IMR-90 (cell line): ENCODE measurements at regions not wholly inside any gene's neighbourhood (a gene's known extent, or its start where the extent isn't known, plus 50 kb on each side); places are given as distances from the start of the nearest gene placed in this dataset.

Experiments used
- ATAC-seq: fragments of 200-7000 bp; cut with Tn5 transposase; 2 replicates; pipeline ENCODE4 v1.9.1; 2020; ENCODE audit warnings: low read depth, mild to moderate bottlenecking, moderate library complexity
- BruUV-seq: library from RNA; stranded (reverse); fragments of 400-500 nt; replicated peaks from 2 replicates; lab custom pipeline; 2021; lab: Mats Ljungman, UMichigan
- CTCF ChIA-PET: fragments of 300-600 bp; formaldehyde crosslinking; extraction: SDS; loops from one replicate; lab custom pipeline; 2021; ENCODE audit warnings: antibody characterized with exemption; lab: Yijun Ruan, JAX
- POLR2A ChIA-PET: fragments of 300-600 bp; sonication (Branson Sonifier 250); formaldehyde crosslinking; loops from one replicate; lab custom pipeline; 2022; ENCODE audit warnings: antibody characterized with exemption; ENCODE audit not compliant: unreplicated experiment; lab: Charles Lee
- DNase-seq: peaks from one replicate; pipeline ENCODE4 v3.0.0; 2013
- H2AFZ ChIP-seq: replicated peaks from 2 replicates; pipeline ENCODE3; 2013; ENCODE audit warnings: low read length, mild to moderate bottlenecking; ENCODE audit not compliant: poor library complexity
- H2AK5ac ChIP-seq: 2 replicates; pipeline ENCODE4 v1.6.1; 2013; ENCODE audit warnings: low read depth, low read length, inconsistent platforms
- H2AK9ac ChIP-seq: replicated peaks from 2 replicates; pipeline ENCODE3; 2013; ENCODE audit warnings: mild to moderate bottlenecking, low read depth, low read length, moderate library complexity; ENCODE audit not compliant: poor library complexity
- H2BK120ac ChIP-seq: 2 replicates; pipeline ENCODE4 v1.6.1; 2013; ENCODE audit warnings: low read depth, low read length, inconsistent platforms
- H2BK15ac ChIP-seq: 3 replicates; pipeline ENCODE4 v1.6.1; 2013; ENCODE audit warnings: low read depth, low read length, inconsistent platforms
- H2BK20ac ChIP-seq: 2 replicates; pipeline ENCODE4 v1.6.1; 2013; ENCODE audit warnings: low read depth, mild to moderate bottlenecking, inconsistent platforms, low read length, moderate library complexity
- H2BK5ac ChIP-seq: 2 replicates; pipeline ENCODE4 v1.6.1; 2013; ENCODE audit warnings: mild to moderate bottlenecking, low read depth, low read length, inconsistent platforms; ENCODE audit not compliant: poor library complexity, severe bottlenecking
- H3K14ac ChIP-seq: replicated peaks from 2 replicates; pipeline ENCODE4 v1.6.1; 2013; ENCODE audit warnings: low read depth, low read length, inconsistent platforms
- H3K18ac ChIP-seq: 2 replicates; pipeline ENCODE4 v1.6.1; 2013; ENCODE audit warnings: low read depth, low read length, control low read depth
- H3K23ac ChIP-seq: 2 replicates; pipeline ENCODE4 v1.6.1; 2013; ENCODE audit warnings: low read depth, low read length, inconsistent platforms
- H3K27ac ChIP-seq: 2 replicates; pipeline ENCODE4 v1.5.1; 2013; ENCODE audit warnings: mild to moderate bottlenecking, control low read depth, low read length; ENCODE audit not compliant: insufficient read depth
- H3K27me3 ChIP-seq: 2 replicates; pipeline ENCODE4 v1.6.1; 2013; ENCODE audit warnings: low read length; ENCODE audit not compliant: control insufficient read depth, insufficient read depth
- H3K36me3 ChIP-seq: 2 replicates; pipeline ENCODE4 v1.6.1; 2013; ENCODE audit warnings: low read length, mixed read lengths; ENCODE audit not compliant: control insufficient read depth, insufficient read depth
- H3K4ac ChIP-seq: 2 replicates; pipeline ENCODE4 v1.6.1; 2013; ENCODE audit warnings: low read depth, low read length, inconsistent platforms
- H3K4me1 ChIP-seq: 2 replicates; pipeline ENCODE4 v1.6.1; 2013; ENCODE audit warnings: low read length, mixed read lengths; ENCODE audit not compliant: control insufficient read depth, insufficient read depth
- H3K4me2 ChIP-seq: 2 replicates; pipeline ENCODE4 v1.6.1; 2013; ENCODE audit warnings: low read depth, mild to moderate bottlenecking, control low read depth, low read length, moderate library complexity
- H3K4me3 ChIP-seq: 2 replicates; pipeline ENCODE4 v1.5.1; 2013; ENCODE audit warnings: low read depth, mild to moderate bottlenecking, control low read depth, low read length, moderate library complexity; ENCODE audit not compliant: insufficient read depth
- H3K56ac ChIP-seq: 2 replicates; pipeline ENCODE4 v1.6.1; 2013; ENCODE audit warnings: low read length, inconsistent platforms; ENCODE audit not compliant: insufficient read depth; ENCODE audit errors: extremely low read depth
- H3K79me1 ChIP-seq, 2 experiments: 2 replicates each; pipeline ENCODE4 v1.6.1; 2013; ENCODE audit warnings: low read length in 2 of 2, inconsistent platforms in 1 of 2, low read depth in 1 of 2
- H3K9ac ChIP-seq: 2 replicates; pipeline ENCODE4 v1.6.1; 2013; ENCODE audit warnings: low read depth, low read length, control low read depth
- H3K9me1 ChIP-seq: 2 replicates; pipeline ENCODE4 v1.6.1; 2013; ENCODE audit warnings: low read length, inconsistent platforms; ENCODE audit not compliant: insufficient read depth
- H3K9me3 ChIP-seq: 2 replicates; pipeline ENCODE4 v1.6.1; 2013; ENCODE audit warnings: low read length; ENCODE audit not compliant: control insufficient read depth, insufficient read depth
- H4K20me1 ChIP-seq: 2 replicates; pipeline ENCODE4 v1.6.1; 2013; ENCODE audit warnings: low read length, inconsistent platforms; ENCODE audit not compliant: insufficient read depth
- H4K5ac ChIP-seq: 2 replicates; pipeline ENCODE4 v1.6.1; 2013; ENCODE audit warnings: mild to moderate bottlenecking, low read depth, low read length, control low read depth
- H4K8ac ChIP-seq, 2 experiments: 2 replicates each; pipeline ENCODE4 v1.6.1; 2013; ENCODE audit warnings: low read depth in 2 of 2, low read length in 2 of 2, control low read depth in 1 of 2, inconsistent platforms in 1 of 2
- H4K91ac ChIP-seq: 2 replicates; pipeline ENCODE4 v1.6.1; 2013; ENCODE audit warnings: low read depth, low read length, inconsistent platforms; ENCODE audit not compliant: insufficient read depth
- FOS ChIP-seq: fragments of 150-350 bp; IDR thresholded peaks from 2 replicates; pipeline ENCODE4 v1.6.1; 2016; ENCODE audit warnings: low read depth, low read length
- MAFK ChIP-seq: IDR thresholded peaks from 2 replicates; pipeline ENCODE4 v1.6.1; 2012; ENCODE audit warnings: low read depth, low read length, improper control_type of control experiment
- NFE2L2 ChIP-seq: fragments of 150-350 bp; IDR thresholded peaks from 2 replicates; pipeline ENCODE4 v1.6.1; 2016; ENCODE audit warnings: low read depth, mild to moderate bottlenecking, low read length
- POLR2A ChIP-seq: IDR thresholded peaks from 2 replicates; pipeline ENCODE4 v1.6.1; 2012; ENCODE audit warnings: mild to moderate bottlenecking, low read depth, low read length
- RAD21 ChIP-seq: IDR thresholded peaks from 2 replicates; pipeline ENCODE4 v1.6.1; 2012; ENCODE audit warnings: low read length, improper control_type of control experiment
- WGBS, 2 experiments: methylation state at CpG; one replicate each; pipeline versions ENCODE4 v1.1.5 to v1.1.7; 2013; ENCODE audit warnings: missing lambda C conversion rate in 2 of 2; ENCODE audit not compliant: insufficient read length in 1 of 2; ENCODE audit errors: extremely low coverage in 2 of 2; 5-methylcytosine and 5-hydroxymethylcytosine counted together
- dilution Hi-C: fragments of 300-500 bp; cut with HindIII; formaldehyde crosslinking; loops from one replicate; pipeline ENCODE4 v1.14.3; 2018; ENCODE audit warnings: low sequenced_read_pairs; ENCODE audit not compliant: unreplicated experiment
- in situ Hi-C: fragments of 300-500 bp; cut with MboI; formaldehyde crosslinking; loops from 3 replicates; pipeline ENCODE4 v1.14.3; 2019; ENCODE audit warnings: low sequenced_read_pairs, inconsistent platforms, mixed read lengths
- intact Hi-C: fragments of 100-400 bp; cut with micrococcal nuclease; formaldehyde crosslinking; loops from 2 replicates; pipeline ENCODE4 v1.10.0; 2022

DNA sequence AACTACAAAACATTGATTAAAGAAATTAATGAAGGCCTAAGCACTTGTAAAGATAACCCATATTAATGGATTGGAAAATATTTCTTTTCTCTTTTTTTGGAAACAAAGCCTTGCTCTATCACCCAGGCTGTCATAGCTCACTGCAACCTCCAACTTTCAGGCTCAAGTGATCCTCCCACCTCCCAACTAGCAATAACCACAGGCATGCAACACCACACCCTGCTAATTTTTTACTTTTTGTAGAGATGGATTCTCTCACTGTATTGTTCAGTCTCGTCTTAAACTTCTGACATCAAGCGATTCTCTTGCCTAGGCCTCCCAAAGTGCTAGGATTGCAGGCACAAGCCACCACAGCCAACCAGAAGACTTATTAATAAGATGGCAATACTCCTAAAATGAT, 73.4 kb upstream of the NDUFV2 start:
- H4K91ac ChIP-seq, result no peak overlapping the region
- no peak overlapping the region for H3K18ac ChIP-seq
- H4K5ac ChIP-seq, result no peak overlapping the region
- no peak overlapping the region for H3K9ac ChIP-seq
- H3K4me1 ChIP-seq, result no peaks in the 10 kb centered on the region
- ChIA-PET POLR2A (interaction anchor here (0.6 kb wide), 1 partner anchor 9 kb away, joined by 4 read pairs; no protein-coding TSS in a partner anchor), CTCF (no interaction called here)
- dilution Hi-C loops (no loop called here), in situ Hi-C loops (no loop called here), intact Hi-C loops (no loop called here)
- no peak overlapping the region for H3K23ac ChIP-seq
- H3K56ac ChIP-seq, result no peak overlapping the region
- no peak overlapping the region for H4K8ac ChIP-seq
- ATAC-seq (no peak), DNase-seq (no peak)
- BruUV-seq, result no TSS peak
- no peaks in the 10 kb centered on the region for H4K20me1 ChIP-seq
- H2AK9ac ChIP-seq, result no peak overlapping the region
- no peak overlapping the region for H2BK5ac ChIP-seq
- TF ChIP-seq NFE2L2 (no peak), POLR2A (no peak), MAFK (no peak), RAD21 (no peak), FOS (no peak)
- no peaks in the 10 kb centered on the region for H3K9me3 ChIP-seq
- WGBS, 2 experiments, result no CpG with 5 or more reads among the region's 2 CpGs
- H2BK120ac ChIP-seq, result no peak overlapping the region
- no peak overlapping the region for H3K27ac ChIP-seq
- H3K14ac ChIP-seq, result 0 out of 2 replicates have a peak overlapping the region, but pooled peaks have one; percentile 25
- H2AK5ac ChIP-seq, result no peak overlapping the region
- H3K79me1 ChIP-seq, result no peaks in the 10 kb centered on the region
- no peak overlapping the region for H2BK15ac ChIP-seq
- no peak overlapping the region for H2BK20ac ChIP-seq
- no peak overlapping the region for H3K4me2 ChIP-seq
- H3K4me3 ChIP-seq, result no peak overlapping the region
- no peaks in the 10 kb centered on the region for H3K27me3 ChIP-seq
- no peaks in the 10 kb centered on the region for H3K9me1 ChIP-seq
- H3K36me3 ChIP-seq, result no peaks in the 10 kb centered on the region; the same call in 1 of the 2 replicates
- H2AFZ ChIP-seq, result no peak overlapping the region
- no peak overlapping the region for H3K4ac ChIP-seq
